NCI-H1436 treated with DMSO at 0.1 percent for 48 hours (cell line): ENCODE measurements at regions not wholly inside any gene's neighbourhood (a gene's known extent, or its start where the extent isn't known, plus 50 kb on each side); places are given as distances from the start of the nearest gene placed in this dataset.
A peak's percentile ranks its signal among the peaks of the same experiment; 100 is the strongest.

Source experiments
- DNase-seq: peaks from one replicate; lab custom pipeline; 2025; lab: John Stamatoyannopoulos, UW

DNA sequence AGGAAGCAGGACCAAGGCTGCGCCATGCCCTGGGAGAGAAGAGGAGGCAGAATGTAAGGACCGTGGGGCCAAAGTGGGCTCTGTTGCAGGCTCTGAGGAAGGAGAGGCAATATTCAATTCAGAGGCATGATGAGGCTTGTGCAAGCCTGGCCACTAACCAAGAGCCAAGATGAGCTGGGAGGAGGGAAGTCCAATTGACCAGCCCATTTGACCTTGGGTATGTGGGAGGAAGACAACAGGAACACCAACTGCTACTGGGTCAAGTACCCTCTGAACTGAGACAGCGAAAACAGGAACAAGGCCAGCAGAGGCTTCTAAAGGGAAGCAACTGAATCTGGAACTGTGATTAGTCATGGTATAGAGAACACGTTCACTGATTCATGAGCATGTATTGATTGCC lies 779.6 kb downstream of the MAFB start:
- DNase-seq, result no peak

DNA sequence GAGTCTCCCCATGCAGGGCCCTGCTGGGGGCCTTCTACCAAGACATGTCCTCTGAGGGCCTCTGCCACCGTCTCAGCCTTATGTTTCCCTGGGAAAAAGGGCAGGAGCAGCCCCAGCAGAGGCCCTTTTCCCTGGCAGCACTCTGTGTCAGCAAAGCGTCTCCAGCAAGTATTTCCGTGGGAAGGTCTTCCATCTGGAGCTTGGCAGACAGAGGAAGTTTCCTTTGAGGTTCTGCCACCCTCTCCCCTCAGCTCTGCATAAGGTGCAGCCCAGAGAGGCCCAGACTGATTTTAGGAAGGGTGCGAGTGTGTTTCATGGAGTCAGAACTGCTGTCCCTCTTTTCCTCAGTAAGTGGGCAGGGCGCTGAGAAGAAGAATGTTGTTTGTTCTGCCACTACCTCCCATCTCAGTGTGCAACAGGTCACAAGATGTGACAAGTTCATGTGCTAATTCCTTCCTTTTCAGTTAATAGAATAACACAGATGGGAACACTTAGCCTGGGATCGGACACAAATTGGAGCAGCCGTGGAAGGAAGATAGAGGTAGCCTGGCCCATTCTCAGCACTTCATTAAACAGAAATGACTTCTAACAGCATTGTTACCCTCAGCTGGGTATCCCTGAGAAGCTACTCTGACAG lies 784.4 kb downstream of the MAFB start:
- DNase-seq, result no peak

DNA sequence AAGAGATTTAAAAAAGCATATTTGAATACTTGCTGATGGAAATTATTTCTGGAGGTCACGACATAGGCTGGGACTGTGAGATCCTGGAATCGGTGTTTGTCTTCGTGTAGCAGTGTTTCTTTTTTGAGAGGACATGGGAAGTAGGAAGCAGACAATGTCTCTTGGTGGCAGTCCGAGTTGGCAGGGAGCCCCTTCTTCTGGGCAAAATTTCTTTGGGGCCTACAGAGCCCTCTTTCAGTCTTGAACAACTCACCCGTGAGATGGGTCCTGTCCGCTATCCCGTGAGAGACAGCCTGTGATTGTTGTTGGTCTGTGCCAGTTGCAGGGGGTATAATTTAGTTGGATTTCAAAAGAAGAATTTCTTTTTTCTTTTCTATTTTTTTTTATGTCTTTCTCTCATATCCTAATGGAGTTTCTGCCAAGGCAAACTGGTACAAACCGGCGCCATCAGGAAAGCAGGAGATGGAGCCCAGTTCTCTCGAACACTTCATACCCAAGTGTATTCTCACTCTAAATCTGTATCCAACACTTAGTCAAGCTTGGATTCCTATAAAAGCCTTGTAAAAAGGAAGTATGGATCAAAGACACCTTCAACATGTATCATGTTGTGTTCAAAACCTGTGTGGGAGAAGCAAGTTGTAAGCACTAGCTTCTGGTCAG lies 785.1 kb downstream of the MAFB start:
- DNase-seq, result no peak

DNA sequence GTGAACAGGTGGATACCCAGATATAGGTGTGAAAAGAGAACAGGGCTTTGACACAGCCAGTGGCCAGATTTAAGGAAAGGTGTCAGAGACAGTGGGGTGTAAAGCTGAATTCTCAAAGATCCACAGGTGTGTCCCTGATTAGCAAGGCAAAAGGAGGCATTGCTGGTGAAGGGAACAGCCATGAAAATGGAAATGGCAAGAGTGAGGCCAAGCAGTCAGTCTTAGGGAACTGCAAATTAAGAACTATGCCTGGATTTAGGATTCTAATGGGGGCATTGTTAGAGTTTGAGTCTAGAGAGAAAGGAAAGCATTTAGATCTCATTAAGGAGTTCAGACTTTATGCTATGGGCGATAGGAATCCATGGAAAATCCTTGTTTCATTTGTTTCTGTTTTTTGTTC lies 789.2 kb downstream of the MAFB start:
- DNase-seq, result no peak

DNA sequence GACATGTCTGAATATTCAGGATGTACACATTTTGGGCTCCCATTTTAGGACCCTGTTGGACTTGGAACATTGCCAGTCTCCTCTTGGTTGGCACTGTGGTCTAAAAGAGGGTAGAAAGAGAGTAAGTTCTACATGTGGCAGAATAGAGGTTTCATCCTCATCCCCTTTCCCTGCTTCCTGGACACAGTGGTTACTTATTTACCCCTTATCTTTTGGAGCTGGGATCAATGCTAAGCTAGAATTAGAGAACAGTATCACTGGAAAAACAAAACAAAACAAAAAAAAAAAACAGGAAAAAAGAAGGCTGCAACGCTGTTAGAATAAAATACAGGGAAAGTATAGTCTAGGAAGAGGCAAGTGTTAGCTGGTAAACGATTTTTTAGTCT lies 790.6 kb downstream of the MAFB start:
- DNase-seq, result no peak

DNA sequence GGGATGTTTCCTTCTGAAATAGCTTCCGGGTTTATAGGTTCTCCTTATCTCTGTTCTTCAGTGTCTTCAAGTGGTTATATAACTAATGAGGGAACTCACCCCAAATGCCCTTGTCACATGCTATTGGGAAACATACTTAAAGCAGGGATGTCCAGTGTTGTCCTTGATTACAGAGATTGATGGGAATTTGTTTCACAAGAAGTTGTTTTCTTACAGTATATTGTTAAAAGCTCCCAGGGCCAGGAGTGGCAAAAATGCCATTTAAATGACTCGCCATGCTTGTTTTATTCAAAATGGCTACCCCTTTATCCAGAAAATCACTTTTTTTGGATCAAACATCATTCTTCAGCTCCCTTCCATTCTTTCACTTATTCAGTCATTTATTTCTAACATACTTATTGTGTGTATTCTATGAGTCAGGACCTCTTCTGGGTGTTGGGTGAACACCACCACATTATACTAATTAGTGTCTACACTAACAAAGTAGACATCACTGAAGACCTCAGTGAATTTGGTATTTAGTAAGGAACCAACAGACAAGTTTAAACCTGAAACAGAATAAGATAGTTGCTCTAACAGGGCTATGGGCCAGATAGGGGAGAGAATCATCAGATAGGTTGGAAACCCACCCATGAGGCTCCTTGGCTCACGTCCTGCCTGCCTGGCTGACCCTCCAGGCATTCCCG lies 791.1 kb downstream of the MAFB start:
- DNase-seq, result no peak

DNA sequence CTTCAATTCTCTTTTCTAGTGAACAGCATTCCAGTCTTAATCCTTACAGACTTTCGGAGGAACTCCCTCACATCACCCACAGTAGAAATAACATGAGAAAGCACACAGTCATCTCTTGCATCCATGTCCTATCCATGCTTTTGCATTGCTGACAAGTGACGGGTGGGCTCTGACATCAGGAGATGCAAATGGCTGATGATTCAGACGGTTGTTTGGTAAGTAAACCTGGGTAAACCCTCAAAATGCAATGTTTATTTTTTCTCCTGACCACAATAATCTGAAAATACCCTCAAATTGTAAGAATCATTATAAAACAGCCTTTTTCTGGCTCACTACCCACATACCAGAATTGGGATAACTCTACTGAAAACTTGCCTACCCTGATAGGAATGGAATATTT lies 792.0 kb downstream of the MAFB start:
- DNase-seq, result no peak

DNA sequence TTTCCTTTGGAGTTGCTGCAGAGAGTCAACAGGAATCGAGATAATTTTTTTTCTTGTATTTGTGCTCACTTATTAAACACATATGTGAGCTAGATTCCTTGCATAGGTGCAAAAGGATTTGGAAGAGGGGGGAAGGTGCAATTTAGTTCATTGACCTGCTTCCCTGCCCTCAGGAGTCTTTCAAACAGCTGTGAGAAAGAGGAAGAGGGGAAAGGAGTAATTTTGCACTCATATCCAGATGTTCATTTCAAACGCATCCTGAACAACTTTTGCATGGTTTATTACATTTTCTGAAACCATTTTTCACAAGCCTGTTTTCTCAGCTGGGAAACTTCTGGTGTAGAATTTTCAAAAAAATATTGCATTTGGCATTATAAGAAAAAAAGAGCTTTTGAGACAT lies 795.0 kb downstream of the MAFB start:
- no peak for DNase-seq

DNA sequence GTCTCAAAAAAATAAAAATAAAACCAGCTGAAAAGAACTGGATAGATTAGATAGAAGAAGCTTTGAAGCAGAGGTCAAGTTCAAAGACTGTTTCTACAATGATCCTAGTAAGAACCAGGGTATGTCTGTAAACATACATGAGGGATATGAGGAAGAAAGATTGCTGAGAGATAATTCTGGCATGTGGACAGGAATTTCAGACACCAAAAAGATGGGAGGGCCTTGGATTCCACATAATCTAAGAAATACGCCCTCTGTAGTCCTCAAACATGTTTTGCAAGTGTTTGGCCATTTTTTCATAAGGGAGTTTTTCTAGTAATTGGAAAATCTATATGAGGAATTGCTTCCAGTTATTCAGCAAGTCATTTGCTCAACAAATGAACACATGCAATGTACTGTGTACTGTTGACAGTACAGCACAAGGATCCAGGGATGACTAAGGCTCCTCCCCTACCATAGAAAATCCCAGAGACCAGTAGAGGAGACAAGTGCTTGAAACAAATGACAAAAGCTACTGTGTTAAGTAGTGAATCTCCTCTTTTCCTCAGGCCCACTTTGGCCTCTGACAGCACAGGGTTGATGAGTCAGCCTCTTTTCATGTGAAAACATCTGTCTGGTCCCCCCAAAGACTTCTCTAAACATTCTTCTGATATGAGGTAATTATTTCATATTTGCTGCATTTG lies 795.9 kb downstream of the MAFB start:
- DNase-seq, result no peak

DNA sequence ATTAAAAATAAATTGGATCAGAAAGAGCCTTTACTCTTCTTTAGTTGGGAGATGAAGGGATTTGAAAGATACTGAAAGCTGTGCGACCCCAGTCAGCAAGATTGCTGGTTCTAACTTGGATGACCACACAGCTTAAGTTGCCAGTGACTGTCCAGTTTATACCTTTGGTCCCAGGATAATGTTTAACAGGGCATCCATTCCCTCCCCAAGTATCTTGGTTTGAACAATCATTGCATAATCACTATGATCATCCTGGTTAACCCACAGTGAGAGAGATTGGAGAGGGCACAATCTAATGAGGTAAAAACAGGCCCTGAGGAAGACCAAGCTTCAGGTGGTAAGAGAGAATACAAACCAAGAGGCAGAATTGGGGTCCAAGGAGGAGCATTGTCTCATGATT lies 798.3 kb downstream of the MAFB start:
- no peak for DNase-seq

DNA sequence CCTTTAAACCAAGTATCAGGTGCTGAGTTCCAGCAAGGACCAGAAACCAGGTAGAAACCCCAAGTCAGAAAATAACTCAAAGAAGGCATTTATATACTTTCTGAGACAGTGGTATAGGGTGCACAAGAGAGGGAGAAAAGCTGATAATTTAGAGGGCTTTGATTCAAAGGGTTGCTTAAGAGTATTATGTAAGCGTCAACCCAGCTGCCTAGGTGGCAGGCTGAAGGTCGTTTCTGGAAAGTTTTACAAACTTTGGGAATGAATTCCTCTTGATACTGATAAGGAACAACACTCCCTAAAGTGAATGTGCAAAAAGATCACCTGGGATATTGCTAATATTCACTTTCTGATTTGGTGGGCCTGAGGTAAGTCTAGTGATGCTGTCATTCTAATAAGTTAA lies 800.7 kb downstream of the MAFB start:
- no peak for DNase-seq

DNA sequence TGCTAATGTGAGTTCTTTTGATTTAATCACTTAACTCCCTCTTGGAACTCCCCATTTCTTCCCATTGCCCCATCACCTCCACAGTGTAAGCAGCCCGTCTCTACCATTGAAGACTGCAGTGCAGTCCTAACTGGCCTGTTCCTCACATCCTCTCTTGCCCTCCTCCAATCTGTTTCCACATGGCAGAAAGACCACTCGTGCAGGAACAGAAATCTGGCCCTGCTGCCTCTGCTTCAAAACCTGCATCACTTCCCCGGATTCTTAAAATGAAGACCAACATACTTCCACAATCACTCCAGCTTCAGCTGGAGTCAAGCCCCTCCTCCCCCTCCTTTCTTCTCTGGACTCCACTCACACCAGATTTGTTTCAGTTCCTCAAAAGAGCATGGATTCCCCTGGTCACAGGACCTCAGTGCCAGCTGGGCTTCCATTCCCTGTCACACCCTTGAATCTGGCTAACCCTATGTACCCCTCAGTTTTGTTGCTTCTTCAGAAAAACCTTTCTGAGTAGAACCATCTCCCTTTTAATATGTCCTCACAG lies 802.3 kb downstream of the MAFB start:
- DNase-seq, result no peak

DNA sequence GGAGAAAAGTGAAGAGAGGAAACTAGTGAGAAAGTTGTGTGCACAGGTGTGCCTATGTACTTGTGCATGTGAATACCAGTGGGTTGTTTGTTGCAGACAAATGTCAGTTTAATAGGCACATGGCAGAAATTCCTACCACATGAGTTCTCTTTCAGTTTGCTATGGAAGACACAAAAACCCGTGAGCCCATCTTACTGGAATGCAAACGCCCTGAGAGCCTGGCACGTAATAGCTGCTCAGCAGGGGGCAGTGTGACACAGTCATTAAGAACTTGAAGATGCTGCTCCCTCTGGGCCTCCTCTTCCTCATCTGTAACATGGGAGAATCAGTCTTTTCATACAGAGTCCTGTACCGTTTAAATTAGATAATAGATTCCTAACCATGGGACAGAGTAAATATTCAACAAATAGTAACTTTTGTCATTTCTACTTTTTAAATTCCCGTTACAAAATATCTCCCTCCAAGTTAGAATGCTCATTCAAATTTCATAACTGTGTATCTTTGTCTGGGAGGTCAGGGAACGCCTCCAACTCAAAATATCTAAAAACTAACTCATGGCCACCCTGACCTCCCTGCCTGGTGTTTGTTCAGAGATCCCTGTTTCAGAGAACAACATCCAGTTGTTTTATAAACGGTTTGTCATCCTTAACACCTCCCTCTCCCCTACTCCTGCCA lies 802.9 kb downstream of the MAFB start:
- DNase-seq, result no peak

DNA sequence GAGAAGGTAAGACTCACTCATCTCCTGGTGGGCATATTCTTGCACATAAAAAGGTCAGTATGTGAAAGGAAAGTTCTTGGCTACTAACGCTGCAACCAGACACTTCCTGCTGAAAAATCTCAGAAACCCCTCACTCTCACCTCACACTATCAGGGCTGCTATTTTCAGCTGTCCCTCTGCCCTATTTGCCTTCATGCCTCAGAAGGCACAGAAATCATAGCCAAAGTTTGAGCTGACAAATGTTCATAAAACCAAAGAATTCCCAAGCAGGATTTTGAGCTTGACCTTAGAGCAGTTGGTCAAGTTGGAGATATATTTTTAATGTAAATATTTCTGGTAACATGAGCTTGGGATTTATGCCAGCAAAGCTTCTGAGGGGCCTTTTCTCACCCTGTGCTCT lies 806.2 kb downstream of the MAFB start:
- DNase-seq, result no peak

DNA sequence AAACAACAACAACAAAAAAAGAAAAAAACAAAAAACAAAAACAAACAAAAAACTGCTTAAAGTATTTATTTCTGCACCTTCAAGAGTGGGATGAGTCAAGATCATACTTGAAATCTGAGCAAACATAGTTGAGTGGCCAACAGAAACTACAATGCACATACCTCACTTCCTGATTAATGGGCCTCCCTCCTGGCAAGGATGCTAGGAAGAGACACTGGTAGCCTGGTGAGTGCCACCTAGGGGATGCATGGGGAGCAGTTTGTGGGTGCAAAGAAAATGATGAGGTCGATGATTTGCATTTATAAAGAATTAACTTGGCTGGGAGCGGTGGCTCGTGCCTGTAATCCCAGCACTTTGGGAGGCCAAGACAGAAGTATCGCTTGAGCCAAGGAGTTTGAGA lies 808.1 kb downstream of the MAFB start:
- DNase-seq, result no peak

DNA sequence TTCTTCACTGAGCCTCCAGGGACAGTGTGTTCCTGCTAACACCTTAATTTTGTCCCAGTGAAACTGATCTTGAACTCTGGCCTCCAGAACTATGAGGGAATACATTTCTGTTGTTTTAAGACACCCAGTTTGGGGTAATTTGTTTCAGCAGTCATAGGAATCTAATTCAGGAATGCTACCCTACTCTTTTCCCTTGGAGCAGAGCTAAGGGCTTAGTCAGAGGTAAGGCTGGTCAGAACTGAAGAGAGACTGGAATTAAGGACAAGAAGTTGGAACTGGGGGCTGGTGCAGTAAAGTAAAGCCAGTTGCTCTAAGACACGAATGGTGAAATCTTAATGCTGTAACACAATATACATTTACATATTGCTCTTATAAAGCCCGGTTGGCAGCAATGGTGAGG lies 809.7 kb downstream of the MAFB start:
- DNase-seq, result no peak

DNA sequence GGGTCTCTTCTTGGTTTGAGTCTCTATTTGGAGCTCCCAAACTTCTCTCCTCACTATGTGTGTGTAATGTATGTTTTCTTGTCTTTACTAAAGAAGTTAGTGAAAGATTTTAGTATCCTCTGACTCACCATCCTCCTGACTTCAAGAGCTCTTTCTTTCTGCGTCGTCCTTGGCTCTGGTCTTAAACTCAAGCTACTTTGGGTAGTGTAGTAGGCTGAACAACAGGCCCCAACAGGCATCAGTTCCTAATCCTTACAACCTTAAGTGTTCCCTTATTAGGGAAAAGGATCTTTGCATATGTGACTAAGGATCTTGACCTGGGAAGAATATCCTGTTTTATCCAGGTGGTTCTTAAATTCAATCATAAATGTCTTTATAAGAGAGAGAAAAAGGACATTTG lies 810.2 kb downstream of the MAFB start:
- DNase-seq, result no peak

DNA sequence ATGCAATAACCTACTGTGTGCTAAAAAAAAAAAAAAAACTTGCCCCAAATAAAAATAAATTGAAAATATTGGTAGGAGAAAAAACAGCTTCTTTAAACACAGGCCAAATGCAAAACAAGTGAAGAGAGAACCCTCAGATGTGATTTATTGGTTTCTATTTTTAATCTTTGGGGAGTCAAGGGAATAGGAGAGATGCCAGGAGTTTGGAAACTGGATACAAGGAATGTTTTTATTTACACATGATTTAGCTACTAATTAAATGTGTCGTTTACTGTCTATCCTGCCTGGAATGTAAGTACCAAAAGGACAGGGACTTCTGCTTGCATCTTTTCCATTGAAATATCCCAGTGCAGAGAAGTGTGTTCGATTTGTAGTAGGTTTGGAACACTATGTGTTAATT lies 810.7 kb downstream of the MAFB start:
- DNase-seq, result no peak

DNA sequence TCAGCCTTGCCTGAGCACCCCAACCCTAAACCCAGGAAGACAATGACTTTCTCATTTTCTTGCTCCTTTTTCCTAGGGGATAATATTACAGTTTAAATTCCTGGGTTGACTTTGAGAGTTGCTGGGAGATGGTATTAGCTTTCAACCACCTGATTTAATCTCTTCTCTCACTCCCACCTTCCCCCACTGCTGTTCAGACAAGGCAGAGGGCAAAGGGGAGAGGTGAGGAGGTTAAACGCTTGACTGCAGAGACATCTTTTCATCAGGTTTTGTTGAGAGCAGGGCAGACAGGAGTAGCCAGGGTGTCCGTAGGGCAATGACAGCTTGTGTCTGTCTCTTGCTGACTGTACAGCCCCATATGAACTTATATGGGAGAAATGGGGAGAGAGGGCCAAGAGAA lies 811.2 kb downstream of the MAFB start:
- DNase-seq, result no peak

DNA sequence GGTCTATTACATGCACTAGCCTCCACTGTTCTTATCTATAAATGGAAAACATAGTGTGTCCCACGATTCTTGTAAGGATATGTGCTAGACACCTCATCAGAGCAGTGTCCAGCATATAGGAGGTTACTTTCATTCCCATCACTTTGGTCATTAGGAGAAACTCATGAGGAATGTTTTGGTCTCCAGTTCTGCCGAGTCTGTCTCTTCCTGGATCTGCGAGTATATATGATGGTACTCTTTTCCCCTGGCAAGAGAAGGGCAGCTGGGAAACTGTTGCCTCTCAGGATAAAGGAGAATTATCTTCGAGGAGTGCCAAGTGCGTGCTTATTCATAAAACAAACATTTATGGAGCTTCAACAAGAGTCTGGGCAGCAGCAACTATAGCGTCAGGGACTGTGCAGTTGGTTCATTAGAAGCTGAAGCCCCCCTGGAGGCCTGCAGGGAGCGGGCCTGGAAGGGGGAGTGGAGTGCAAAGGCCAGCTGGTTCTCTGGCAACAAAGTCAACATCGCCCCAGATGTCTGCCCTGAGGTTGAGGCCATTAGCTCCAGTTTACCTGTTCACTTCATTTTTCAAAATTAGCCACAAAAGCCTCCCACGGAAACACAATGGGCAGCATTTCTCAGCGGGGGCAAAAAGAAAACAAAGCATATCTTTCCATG lies 811.9 kb downstream of the MAFB start:
- DNase-seq, result peak; percentile 37

DNA sequence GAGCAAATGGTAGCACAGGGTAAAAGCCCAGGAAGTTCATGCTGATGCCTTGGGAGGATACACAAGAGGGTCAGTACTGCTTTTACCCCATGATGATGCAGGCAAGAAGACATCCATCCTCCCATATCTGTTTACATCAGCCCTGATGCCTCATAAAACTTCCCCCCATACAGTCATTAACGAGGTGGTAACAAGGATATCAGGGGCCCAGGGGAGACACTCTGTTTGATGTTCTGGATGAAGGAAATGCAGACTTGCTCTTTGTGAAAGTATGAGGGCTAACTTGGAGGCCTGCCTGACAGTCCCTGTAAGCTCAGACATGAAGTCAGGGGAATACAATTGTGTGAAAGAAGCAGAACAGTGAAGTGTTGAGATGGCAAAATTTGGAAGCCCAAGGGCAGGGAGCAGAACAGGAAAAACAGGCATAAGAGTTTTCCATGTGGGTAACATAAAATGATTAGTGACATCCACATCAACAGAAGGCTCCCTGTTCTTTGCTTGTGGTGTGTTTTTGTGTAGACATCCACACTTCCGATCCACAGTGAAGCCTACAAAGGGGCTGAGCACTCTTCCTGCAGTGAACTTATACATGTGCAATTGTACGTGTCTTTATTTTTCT lies 813.4 kb downstream of the MAFB start:
- no peak for DNase-seq
